PFSK-1 (cell line): ENCODE measurements at regions not wholly inside any gene's neighbourhood (a gene's known extent, or its start where the extent isn't known, plus 50 kb on each side); places are given as distances from the start of the nearest gene placed in this dataset.

Source experiments
- FOXP2 ChIP-seq: optimal IDR thresholded peaks from 2 replicates; pipeline ENCODE3; 2011; ENCODE audit warnings: borderline replicate concordance, control low read depth, inconsistent platforms; ENCODE audit not compliant: insufficient read depth; ENCODE audit errors: extremely low read length, extremely low read depth
- POLR2AphosphoS5 ChIP-seq: IDR thresholded peaks from 2 replicates; pipeline ENCODE4 v1.6.1; 2012; ENCODE audit warnings: low read depth, mild to moderate bottlenecking, control low read depth, low read length, moderate library complexity
- REST ChIP-seq, 2 experiments: IDR thresholded peaks; 2 replicates each; pipeline versions ENCODE4 v1.6.1 to v1.8.0; 2011 to 2012; ENCODE audit warnings: low read depth in 2 of 2, low read length in 2 of 2, control low read depth in 1 of 2, inconsistent platforms in 1 of 2, mild to moderate bottlenecking in 1 of 2, moderate library complexity in 1 of 2; ENCODE audit not compliant: insufficient read depth in 1 of 2
- SIN3A ChIP-seq: IDR thresholded peaks from 2 replicates; pipeline ENCODE4 v1.6.1; 2012; ENCODE audit warnings: mild to moderate bottlenecking, low read length, moderate library complexity, borderline replicate concordance; ENCODE audit not compliant: insufficient read depth
- TAF1 ChIP-seq: IDR thresholded peaks from 2 replicates; pipeline ENCODE4 v1.6.1; 2012; ENCODE audit warnings: low read length, control low read depth, borderline replicate concordance; ENCODE audit not compliant: insufficient read depth

- TF ChIP-seq TAF1 (no peak), REST (IDR thresholded peaks at IDR 0.05; ENCODE audit: insufficient read depth in 1 of 2, low read depth in 2 of 2, low read length in 2 of 2) (no peak), FOXP2 (no peak), SIN3A (no peak), POLR2AphosphoS5 (no peak)
These were observed 247.1 kb downstream of the MSRB3 start for GRCh38 chr12:65525491-65526141.

- TF ChIP-seq TAF1 (no peak), REST (IDR thresholded peaks at IDR 0.05; ENCODE audit: insufficient read depth in 1 of 2, low read depth in 2 of 2, low read length in 2 of 2) (no peak), SIN3A (no peak), FOXP2 (no peak), POLR2AphosphoS5 (no peak)
These were observed 247.8 kb downstream of the MSRB3 start for GRCh38 chr12:65526311-65526710.

GRCh38 chr12:65528127-65528526 lies 249.6 kb downstream of the MSRB3 start:
- TF ChIP-seq SIN3A: no peak
- TF ChIP-seq FOXP2: no peak
- no peak for TF ChIP-seq TAF1

DNA sequence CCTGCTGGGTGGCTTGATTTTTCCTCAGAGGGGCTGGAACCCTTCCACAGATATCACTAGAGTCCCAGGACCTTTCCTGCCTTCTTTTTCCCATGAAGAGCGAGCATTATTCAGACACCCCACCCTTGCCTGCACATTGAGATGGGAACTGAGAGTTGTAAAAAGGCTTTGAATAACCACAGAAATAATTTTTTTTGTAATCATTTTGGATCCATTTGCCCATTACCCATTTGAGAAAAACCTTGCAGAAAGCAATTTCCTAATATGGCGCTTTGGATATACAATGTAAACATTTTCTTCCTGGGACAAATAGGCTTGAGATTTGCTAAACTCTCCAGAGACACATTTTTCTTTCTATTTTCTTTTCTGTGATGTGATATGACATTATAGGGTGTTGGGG lies 250.6 kb downstream of the MSRB3 start:
- TF ChIP-seq REST (IDR thresholded peaks at IDR 0.05; ENCODE audit: insufficient read depth in 1 of 2, low read depth in 2 of 2, low read length in 2 of 2) (no peak), TAF1 (no peak), POLR2AphosphoS5 (no peak), SIN3A (no peak), FOXP2 (no peak)

GRCh38 chr12:65529771-65530435 lies 251.4 kb downstream of the MSRB3 start:
- TF ChIP-seq POLR2AphosphoS5 (no peak), SIN3A (no peak), FOXP2 (no peak), TAF1 (no peak), REST (IDR thresholded peaks at IDR 0.05; ENCODE audit: insufficient read depth in 1 of 2, low read depth in 2 of 2, low read length in 2 of 2) (no peak)
